ENCODE measurements at regions not wholly inside any gene's neighbourhood (a gene's known extent, or its start where the extent isn't known, plus 50 kb on each side); places are given as distances from the start of the nearest gene placed in this dataset.

DNA sequence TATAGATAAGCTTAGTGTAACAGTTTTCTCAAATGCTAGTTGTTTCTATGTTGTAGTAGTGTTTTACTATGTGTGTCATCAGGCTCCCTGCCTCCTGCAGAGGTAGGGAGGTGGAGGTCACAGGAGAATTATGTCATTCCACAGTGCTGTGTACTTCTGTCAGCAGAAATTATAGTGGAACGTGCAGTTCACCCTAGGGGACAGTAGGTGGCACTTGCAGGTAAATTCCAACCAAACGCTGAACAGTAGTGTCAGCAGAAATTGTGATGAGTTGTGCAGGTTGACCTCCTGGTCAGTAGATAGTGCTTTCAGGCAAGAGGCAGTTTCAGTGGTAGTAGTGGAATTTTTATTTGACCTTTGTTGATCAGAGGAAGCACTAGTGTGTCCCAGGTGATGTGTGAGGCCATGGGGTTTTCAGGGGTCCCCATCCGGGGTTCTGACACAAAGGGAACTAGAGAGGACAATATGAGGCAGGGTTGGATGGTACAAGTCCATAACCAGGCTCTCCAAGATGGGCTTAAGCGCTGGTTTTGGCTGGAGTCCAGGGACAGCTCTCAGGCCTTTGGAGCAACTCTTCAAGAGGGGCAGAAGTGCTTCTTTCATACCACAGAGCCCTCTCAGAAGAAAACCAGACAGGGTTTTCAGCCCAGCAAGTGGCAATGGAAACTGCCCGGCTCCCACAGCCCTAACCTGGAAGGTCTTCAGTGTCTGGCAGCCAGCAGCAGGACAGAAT, 402.9 kb downstream of the CYLC2 start:
- DNase-seq (ENCODE audit: extremely low read depth, low read depth), result peak; percentile 62

DNA sequence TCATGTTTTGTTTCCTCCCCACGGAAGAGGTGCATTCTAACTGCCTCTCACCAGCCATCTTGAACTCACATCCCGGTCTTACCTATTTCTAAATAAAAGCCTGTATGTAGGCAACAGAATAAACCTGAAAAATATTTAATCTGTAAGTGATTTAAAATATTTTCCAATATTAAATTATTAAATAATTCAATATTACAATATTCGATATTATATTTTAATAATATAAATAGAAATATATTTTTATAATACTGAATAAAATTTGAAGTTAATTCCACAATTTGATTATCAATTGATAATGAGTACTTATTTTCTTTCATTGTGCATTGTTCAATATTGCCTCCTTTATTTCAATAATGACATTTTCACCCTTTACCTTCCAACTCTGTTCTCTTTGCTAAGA, 404.4 kb downstream of the CYLC2 start:
- DNase-seq (ENCODE audit: extremely low read depth, low read depth), result no peak

DNA sequence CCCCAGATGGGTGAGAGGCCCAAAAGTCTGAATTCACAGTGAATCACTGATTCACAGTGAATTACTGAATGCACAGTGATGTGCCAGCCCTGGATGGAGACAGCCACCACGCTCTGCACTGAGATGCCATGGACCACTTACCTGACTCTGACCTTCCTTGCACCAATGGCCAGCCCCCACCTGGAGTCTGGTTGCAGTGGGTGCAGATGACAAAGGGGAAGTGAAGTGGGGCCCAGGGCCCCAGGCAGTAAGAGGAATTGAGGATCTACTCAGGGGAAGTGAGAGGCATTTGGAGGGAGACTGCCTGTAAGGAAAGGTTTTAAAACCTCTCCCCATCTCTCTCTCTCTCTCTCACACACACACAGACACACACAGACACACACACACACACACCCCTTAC, 412.1 kb downstream of the CYLC2 start:
- no peak for DNase-seq (ENCODE audit: extremely low read depth, low read depth)

DNA sequence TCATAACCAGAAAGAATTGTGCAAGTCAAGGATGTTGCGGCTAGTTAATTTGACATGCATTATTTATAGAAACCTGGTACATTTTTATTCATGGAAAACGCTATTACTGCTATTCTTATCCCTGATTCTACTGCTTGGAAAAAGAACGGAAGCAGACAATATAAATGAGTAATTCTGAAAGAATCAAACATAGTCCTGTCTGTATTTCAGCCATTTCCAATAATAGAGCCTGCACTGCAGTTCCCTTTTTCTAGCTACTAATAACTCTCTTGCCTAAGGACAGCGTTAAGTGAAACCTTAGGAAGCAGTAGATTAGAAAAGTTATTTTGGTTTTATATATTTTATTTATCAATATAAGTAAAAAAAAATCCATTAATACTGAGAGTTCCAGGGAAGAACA, 414.9 kb downstream of the CYLC2 start:
- no peak for DNase-seq (ENCODE audit: extremely low read depth, low read depth)

DNA sequence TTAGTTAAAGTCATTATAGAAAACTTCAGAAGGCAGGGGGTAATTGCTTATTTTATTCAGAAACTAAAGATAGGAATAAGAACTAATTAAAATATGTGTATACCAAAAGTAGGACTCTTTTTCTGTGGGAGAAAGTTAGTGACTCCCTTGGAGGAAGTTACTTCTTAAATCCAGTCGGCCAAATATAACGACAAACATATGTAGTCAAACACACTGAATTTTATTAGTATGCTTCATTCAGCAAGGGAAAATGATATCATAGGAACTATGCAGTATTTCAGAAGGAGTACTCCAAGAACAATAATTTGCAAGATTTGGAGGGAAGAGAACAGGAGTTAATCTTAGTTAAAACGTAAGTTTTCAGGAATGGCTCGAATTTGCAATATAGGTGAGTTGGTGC, 432.6 kb downstream of the CYLC2 start:
- no peak for DNase-seq (ENCODE audit: extremely low read depth, low read depth)

DNA sequence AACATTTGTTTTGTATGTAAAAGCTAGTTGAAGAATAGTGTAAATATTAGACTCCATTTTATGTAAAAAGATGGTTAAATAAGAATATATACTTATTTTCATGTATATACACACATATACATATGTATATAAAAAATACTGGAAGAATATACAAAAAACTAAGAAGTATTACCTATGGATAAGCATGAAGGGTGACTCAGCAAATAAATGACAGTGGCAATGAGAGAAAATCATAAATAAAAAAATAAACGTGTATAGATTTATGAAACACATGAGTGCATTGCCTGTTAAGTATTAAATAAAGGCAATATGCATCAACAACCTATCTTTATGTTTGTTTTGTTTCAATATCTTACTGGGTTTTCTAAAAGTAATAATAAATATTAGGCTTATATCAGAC, 435.3 kb downstream of the CYLC2 start:
- no peak for DNase-seq (ENCODE audit: extremely low read depth, low read depth)

DNA sequence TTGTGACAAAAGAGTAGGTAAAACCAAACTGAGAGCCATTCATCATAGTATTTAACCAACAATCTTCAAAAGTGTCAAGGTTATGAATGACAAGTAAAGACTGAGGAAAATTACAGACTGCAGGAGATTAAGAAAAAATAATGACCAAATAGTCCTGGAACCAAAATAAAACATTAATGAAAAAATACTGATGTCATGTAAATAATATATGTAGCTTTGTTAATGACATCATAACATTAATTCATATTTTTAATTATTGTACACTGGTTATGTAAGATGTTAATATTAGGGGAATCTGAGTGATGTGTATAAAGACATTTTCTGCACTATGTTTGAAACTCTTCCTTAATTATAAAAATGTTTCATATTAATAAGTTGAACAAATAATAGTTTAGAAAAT, 436.7 kb downstream of the CYLC2 start:
- DNase-seq (ENCODE audit: extremely low read depth, low read depth), result no peak

DNA sequence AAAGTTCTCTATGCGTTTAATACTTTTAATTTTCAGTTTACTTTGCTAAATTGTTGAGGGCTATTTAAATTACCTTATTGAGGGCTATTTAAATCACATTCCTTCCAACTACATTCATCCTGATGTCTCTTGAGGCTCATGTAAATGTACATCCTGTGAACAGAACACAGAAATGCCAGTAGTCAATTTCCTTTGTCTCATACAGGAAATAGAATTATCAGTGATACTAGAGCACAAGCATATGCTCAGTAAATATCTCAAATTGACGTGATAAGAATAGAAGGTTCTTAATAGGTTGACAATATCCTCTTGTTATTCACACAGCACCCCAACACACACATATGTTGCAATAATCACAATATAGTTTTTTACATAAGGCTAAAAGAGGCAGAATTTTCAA, 449.0 kb downstream of the CYLC2 start:
- no peak for DNase-seq (ENCODE audit: extremely low read depth, low read depth)

DNA sequence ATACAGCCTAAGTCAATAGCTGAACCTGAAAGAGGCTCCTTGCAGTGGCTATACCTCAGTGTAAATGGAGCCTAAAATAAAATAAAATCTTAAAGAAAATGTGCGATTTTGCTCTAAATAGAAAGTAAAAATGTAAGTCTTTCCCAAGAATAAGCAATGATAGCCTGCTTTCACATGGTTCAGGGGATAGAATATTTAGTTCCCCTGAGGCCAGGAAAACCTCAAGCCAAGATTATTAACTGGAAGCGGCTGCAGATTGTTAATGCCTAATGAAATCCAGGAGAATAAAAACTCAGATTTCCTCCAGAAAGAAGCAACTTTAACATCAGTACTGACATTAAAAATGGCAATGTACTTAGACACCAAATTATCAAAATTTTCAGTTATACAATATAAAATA, 463.7 kb downstream of the CYLC2 start:
- DNase-seq (ENCODE audit: extremely low read depth, low read depth), result no peak

DNA sequence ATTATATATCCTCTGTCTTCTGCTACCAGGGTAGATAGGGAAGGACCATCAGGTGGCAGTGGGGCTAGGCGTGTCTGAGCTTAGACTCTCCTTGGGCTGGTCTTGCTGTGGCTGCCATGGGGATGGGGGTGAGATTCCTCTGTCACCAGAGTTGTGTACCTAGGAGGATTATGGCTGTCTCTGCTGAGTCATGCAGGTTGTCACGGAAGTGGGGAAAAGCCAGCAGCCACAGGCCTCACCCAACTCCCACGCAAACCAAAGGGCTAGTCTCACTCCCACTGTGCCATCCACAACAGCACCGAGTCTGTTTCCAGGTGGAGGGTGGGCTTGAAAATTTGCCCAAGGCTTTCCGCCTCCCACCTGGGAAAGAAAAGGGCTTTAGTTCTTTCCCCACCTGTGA, 476.1 kb downstream of the CYLC2 start:
- no peak for DNase-seq (ENCODE audit: extremely low read depth, low read depth)

DNA sequence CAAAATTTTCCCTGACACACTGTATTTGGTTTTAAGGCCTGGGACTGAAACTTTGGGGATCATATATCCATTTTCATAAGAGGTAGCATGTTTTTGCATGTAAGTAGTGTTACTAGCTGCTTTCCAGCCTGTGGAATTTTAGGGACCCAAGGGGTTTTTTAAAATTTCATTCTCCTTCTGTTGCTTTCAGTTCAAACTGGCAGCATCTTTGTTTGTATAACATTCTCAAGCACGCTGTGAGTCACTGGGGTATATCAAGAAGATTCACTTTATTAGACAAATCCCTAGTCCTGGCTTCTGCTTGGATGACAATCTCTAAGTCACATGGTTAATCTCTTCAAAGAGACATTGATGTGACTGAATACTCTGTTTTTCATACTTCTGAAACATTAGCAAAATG, 479.0 kb downstream of the CYLC2 start:
- DNase-seq (ENCODE audit: extremely low read depth, low read depth), result no peak

DNA sequence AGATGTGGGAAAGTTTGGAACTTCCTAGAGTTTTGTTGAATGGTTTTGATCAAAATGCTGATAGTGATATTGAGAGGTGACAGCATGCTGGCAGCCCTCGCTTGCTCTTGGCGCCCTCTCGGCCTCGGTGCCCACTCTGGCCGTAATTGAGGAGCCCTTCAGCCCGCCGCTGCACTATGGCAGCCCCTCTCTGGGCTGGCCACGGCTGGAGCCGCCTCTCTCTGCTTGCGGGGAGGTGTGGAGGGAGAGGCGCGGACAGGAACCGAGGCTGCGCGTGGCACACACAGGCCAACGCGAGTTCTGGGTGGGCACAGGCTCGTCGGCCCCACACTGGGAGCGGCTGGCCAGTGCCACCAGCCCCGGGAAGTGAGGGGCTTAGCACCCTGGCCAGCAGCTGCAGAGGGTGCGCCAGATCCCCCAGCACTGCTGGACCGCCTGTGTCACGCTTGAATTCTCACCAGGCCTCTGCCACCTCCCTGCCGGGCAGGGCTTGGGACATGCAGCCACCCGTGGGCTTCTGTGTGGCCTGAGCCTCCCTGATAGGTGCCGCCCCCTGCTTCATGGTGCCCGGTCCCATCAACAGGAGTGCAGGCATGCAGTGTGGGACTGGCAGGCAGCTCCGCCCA, 488.5 kb downstream of the CYLC2 start:
- DNase-seq (ENCODE audit: extremely low read depth, low read depth), result no peak

DNA sequence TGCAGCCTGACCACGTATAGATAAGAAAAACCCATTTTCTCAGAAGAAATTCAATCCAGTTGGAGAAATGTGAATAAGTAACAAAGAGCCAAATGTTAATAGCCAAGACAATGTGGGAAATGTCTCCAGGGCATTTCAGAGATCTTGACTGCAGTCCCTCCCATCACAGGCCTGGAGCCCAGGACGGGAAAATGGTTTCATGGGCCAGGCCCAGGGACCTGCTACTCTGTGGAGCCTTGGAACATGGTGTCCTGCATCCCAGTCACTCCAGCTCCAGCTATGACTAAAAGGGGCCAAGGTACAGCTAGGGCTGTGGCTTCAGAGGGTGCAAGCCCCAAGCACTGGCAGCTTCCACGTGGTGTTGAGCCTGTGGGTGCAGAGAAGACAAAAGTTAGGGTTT, 490.0 kb downstream of the CYLC2 start:
- no peak for DNase-seq (ENCODE audit: extremely low read depth, low read depth)

DNA sequence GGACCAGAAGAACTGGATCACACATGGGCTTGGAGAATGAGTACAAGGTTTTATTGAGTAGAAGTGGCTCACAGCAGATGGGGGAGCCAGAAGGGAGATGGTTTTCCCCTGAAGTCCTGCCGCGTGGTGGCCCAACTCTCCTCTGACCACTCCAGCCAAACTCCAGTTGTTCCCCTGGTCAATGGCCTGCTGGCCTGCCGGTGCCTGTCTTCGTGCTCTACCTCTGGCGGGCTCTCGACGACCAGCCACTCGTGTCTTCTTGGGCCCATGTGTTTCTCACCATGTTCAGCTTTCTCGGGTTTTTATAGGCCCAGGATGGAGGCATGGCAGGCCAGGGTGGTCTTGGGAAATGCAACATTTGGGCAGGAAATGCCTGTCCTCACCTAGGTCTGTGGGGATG, 519.6 kb downstream of the CYLC2 start:
- DNase-seq (ENCODE audit: extremely low read depth, low read depth), result no peak

DNA sequence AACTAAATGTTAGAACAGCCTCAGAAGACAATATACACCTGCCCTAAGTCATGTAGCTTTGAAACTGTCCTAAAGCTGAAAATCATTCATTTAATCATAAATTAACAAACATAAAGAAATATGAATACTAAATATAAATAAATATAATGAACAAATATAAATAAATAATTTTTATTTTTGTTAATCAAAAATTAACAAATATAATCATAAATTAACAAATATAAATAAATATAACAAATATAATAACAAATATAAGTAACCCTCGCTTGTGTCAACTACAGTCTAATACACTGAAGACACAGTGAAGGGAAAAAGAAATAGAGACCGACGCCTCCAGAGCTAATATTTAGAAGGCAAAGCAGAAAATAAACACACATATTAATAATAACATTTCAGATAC, 527.3 kb downstream of the CYLC2 start:
- no peak for DNase-seq (ENCODE audit: extremely low read depth, low read depth)

DNA sequence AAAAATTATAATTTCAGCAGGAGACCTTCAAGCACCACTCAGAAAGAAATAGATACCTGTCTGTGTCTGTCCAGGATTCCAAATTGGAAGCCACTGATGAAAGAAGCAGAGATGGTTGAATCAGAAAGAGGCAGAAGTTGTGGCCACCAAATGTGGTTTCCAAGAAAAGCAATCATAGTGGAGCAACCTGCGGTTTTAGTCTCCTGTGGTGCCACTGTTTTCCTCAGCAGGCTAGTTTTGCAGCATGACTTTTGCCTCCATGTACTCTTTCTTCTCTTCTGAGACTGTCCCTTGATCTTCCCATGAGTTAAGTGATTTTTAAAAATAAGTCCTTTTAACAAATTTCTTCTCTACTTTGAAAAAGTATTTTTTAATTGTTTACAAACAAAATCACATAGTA, 535.8 kb downstream of the CYLC2 start:
- no peak for DNase-seq (ENCODE audit: extremely low read depth, low read depth)

DNA sequence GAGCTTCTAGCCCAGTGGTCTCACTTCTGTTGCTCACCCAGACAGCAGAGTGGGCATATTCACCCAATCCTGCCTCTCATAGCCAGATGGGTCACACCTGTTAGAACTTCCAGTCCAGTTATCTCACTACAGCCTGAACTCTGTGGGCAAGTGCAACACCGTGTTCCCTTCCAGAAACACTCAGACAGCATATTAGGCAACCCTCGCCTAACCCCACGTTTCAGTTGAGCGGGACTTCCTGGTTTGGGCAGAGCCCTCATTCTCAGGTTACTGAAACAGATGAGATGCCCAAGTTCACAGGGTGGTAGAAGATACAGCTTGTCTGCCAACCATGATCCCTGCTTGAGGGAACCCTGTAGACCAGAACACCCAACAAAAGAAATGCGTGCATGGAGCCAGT, 538.2 kb downstream of the CYLC2 start:
- no peak for DNase-seq (ENCODE audit: extremely low read depth, low read depth)

DNA sequence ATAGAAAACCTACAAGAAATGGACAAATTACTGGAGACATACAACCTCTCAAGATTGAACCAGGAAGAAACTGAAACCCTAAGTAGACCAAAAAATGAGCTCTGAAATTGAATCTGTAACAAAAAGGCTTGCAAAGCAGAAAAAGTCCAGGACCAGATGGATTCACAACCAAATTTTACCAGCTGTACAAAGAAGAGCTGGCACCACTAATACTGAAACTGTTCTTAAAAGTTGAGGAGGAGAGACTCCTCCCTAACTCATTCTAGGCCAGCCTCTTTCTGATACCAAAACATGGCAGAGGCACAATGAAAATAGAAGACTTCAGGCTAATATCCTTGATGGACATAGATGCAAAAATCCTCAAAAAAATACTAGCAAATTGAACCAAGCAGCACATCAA, 542.3 kb downstream of the CYLC2 start:
- no peak for DNase-seq (ENCODE audit: extremely low read depth, low read depth)

DNA sequence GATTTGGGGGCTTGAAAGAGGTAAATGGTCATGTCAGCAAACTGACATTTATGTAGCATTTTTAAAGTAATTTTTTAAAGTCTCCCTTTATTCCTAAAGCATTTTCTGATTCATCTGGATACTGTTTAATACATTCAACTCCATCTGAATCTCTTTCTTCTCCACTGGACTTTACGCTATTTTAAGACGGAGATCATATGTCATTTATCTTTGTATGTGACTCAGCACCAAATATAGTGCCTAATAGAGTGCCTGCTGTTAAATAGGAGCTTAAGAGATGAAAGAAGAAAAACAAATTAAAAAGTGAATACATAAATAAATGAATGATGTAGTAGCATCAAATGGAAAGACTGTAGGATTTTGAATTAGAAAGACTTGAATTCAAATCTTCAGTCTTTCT, 548.8 kb upstream of the SMC2 start:
- DNase-seq (ENCODE audit: extremely low read depth, low read depth), result no peak

DNA sequence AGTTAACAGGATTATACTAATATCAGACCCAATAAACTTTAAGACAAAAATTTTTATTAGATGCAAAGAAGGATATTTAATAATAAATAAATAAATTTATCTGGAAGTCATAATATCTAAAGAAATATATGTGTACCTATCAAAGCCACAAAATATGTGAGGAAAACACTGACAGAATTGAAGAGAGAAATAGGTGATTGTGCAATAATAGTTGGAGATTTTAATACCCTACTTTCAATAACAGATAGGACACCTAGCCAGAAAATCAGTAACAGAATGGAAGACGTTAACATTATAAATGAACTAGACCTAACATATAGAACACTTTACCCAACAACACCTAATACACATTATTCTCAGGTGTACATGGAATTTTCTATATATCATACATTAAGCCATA, 541.4 kb upstream of the SMC2 start:
- no peak for DNase-seq (ENCODE audit: extremely low read depth, low read depth)

DNA sequence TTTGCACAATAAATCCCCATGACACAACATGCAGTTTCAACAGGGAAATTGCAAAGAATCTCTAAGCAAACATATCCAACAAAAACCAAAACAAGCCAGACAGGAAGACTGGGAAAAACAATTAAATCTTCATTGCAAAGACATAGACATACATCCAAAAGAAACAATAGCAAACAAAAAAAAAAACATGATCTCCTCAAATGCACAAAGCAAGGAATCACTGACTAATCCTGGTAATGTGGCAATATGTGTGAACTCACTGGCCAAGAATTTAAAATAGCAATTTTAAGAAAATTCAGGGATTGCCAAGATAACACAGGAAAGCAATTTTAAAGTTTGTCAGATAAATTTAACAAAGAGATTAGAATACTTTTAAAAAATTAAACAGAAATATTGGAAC, 520.1 kb upstream of the SMC2 start:
- no peak for DNase-seq (ENCODE audit: extremely low read depth, low read depth)

DNA sequence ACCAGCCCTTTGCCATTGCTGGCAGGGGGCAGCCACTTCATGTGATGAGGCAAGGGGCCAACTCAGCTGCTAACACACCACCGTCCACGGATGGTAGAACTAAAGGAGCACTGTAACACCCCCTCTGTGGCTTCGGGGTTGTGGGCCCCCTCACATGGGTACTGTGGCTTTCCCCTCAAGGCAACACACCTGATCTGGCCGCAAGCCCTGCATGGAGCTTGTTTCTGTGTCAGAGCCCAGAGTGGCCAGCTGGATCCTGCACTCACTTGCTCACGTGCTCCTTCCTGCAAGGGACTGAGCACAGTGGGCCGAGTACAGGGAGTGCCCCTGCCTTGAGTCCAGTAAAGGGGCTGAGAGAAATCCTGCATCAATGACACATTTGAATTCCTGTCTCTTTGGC, 507.4 kb upstream of the SMC2 start:
- no peak for DNase-seq (ENCODE audit: extremely low read depth, low read depth)

DNA sequence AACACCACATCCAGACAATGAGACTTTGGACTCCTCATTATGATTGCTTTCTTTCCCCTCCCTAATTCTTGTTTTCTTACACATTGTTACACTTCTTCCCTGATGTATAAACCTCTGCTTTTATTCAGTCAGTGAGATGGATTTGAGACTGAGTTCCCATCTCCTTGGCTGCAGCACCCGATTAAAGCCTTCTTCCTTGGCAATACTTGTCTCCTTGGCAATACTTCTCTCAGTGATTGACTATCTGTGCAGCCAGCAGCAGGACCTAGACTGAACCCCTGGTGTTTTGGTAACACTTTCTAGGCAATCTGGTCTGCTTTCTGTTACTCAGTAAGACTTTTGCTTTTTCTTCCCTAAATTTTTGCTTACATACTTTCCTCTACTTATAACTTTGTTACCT, 492.8 kb upstream of the SMC2 start:
- DNase-seq (ENCODE audit: extremely low read depth, low read depth), result no peak
